ENCODE measurements at regions not wholly inside any gene's neighbourhood (a gene's known extent, or its start where the extent isn't known, plus 50 kb on each side); places are given as distances from the start of the nearest gene placed in this dataset.

- Histone ChIP-seq H3K4me3 (ENCODE audit: low read depth, low read length) (no peak overlapping the region), H3K36me3 (ENCODE audit: control insufficient read depth, insufficient read depth, low read length) (no peaks in the 10 kb centered on the region), H3K27me3 (ENCODE audit: control insufficient read depth, insufficient read depth, low read length) (no peaks in the 10 kb centered on the region)
- no peak for DNase-seq (ENCODE audit: low read depth)
- no peak for TF ChIP-seq CTCF (IDR thresholded peaks at IDR 0.05; ENCODE audit: insufficient read depth, low read length, poor library complexity, severe bottlenecking)
Observed at GRCh38 chr13:76795701-76796695, 90.2 kb downstream of the KCTD12 start.

- Histone ChIP-seq H3K27me3 (ENCODE audit: control insufficient read depth, insufficient read depth, low read length) (no peaks in the 10 kb centered on the region), H3K4me3 (ENCODE audit: low read depth, low read length) (no peak overlapping the region), H3K36me3 (ENCODE audit: control insufficient read depth, insufficient read depth, low read length) (no peaks in the 10 kb centered on the region)
- no peak for TF ChIP-seq CTCF (IDR thresholded peaks at IDR 0.05; ENCODE audit: insufficient read depth, low read length, poor library complexity, severe bottlenecking)
- no peak for DNase-seq (ENCODE audit: low read depth)
Observed at GRCh38 chr13:76792731-76793347, 93.4 kb downstream of the KCTD12 start.

GRCh38 chr13:76790980-76791819 lies 95.0 kb downstream of the KCTD12 start:
- no peak for TF ChIP-seq CTCF (IDR thresholded peaks at IDR 0.05; ENCODE audit: insufficient read depth, low read length, poor library complexity, severe bottlenecking)
- H3K4me3 ChIP-seq (ENCODE audit: low read depth, low read length) = no peak overlapping the region
- H3K27me3 ChIP-seq (ENCODE audit: control insufficient read depth, insufficient read depth, low read length) = no peaks in the 10 kb centered on the region
- no peaks in the 10 kb centered on the region for H3K36me3 ChIP-seq (ENCODE audit: control insufficient read depth, insufficient read depth, low read length)
- DNase-seq (ENCODE audit: low read depth) = no peak

GRCh38 chr13:76790526-76790925 lies 95.7 kb downstream of the KCTD12 start:
- Histone ChIP-seq H3K27me3 (ENCODE audit: control insufficient read depth, insufficient read depth, low read length) (no peaks in the 10 kb centered on the region), H3K4me3 (ENCODE audit: low read depth, low read length) (no peak overlapping the region), H3K36me3 (ENCODE audit: control insufficient read depth, insufficient read depth, low read length) (no peaks in the 10 kb centered on the region)
- no peak for DNase-seq (ENCODE audit: low read depth)
- TF ChIP-seq CTCF (IDR thresholded peaks at IDR 0.05; ENCODE audit: insufficient read depth, low read length, poor library complexity, severe bottlenecking) = no peak

GRCh38 chr13:76783798-76784197 lies 102.4 kb downstream of the KCTD12 start:
- no peak for DNase-seq (ENCODE audit: low read depth)
- Histone ChIP-seq H3K36me3 (ENCODE audit: control insufficient read depth, insufficient read depth, low read length) (no peaks in the 10 kb centered on the region), H3K4me3 (ENCODE audit: low read depth, low read length) (no peak overlapping the region), H3K27me3 (ENCODE audit: control insufficient read depth, insufficient read depth, low read length) (no peaks in the 10 kb centered on the region)
- no peak for TF ChIP-seq CTCF (IDR thresholded peaks at IDR 0.05; ENCODE audit: insufficient read depth, low read length, poor library complexity, severe bottlenecking)

All from kidney epithelial cell (primary cell).